Adrenal gland (tissue), 9 donors: ENCODE measurements at regions not wholly inside any gene's neighbourhood (a gene's known extent, or its start where the extent isn't known, plus 50 kb on each side); places are given as distances from the start of the nearest gene placed in this dataset.

Source experiments
- DNase-seq, 7 donors: peaks; one replicate each; pipeline ENCODE4 v3.0.0-alpha.2; 2019 to 2020
- H3K27ac ChIP-seq, 5 donors: fragments of 200-600 bp; sonication (generic) in 4 of 5; 1 replicate in 3 of 5; 2 replicates in 2 of 5; pipeline versions ENCODE4 v1.5.1 to v1.8.0; 2016 to 2020; ENCODE audit warnings: mild to moderate bottlenecking in 1 of 5
- H3K27me3 ChIP-seq: fragments of 200-600 bp; 2 replicates; pipeline ENCODE4 v1.8.0; 2021
- H3K36me3 ChIP-seq, 2 donors: fragments of 200-600 bp; replicated peaks in 1 of 2; 1 replicate in 1 of 2; 2 replicates in 1 of 2; pipeline versions ENCODE4 v1.5.1 to v1.8.0; 2018 to 2022
- H3K4me1 ChIP-seq, 2 donors: fragments of 200-600 bp; replicated peaks in 1 of 2; 1 replicate in 1 of 2; 2 replicates in 1 of 2; pipeline versions ENCODE4 v1.5.1 to v1.8.0; 2018 to 2021
- H3K4me3 ChIP-seq, 4 donors: fragments of 200-600 bp; sonication (generic) in 3 of 4; one replicate each; pipeline ENCODE4 v1.5.1; 2016 to 2018
- H3K9me3 ChIP-seq, 3 donors: fragments of 200-600 bp; sonication (generic) in 1 of 3; replicated peaks in 1 of 3; 1 replicate in 2 of 3; 2 replicates in 1 of 3; pipeline versions ENCODE4 v1.5.1 to v1.8.0; 2016 to 2021
- CTCF ChIP-seq, 6 experiments: fragments of 450-650 bp in 4 of 6; fragments of 200-600 bp in 2 of 6; sonication (generic) in 1 of 6; IDR thresholded peaks; 1 replicate in 5 of 6; 2 replicates in 1 of 6; pipeline versions ENCODE4 v1.5.1 to v1.8.0; 2016 to 2021; ENCODE audit warnings: antibody characterized with exemption in 6 of 6, mild to moderate bottlenecking in 2 of 6, moderate library complexity in 1 of 6
- POLR2A ChIP-seq, 2 donors: fragments of 450-650 bp; IDR thresholded peaks; one replicate each; pipeline ENCODE4 v1.6.1; 2017; ENCODE audit warnings: antibody characterized with exemption in 2 of 2, mild to moderate bottlenecking in 2 of 2, moderate library complexity in 1 of 2
- WGBS, 4 donors: extraction: QIAGEN DNeasy Blood & Tissue Kit in 2 of 4; methylation state at CpG; one replicate each; pipeline versions ENCODE4 v1.1.5 to v1.1.7; 2013 to 2017; 5-methylcytosine and 5-hydroxymethylcytosine counted together
- intact Hi-C, 2 donors: fragments of 100-400 bp; cut with DNase I; formaldehyde crosslinking; loops; one replicate each; pipeline versions ENCODE4 v1.14.1 to v1.15.0; 2022 to 2023
- donor health status: healthy with polysubstance abuse.
- donor health status: Bipolar disorder and iron deficiency.
- donor health status: DM: yes; HTN: yes; CAD: no.
- donor health status: DM: no; HTN: no; CAD: no.
- donor health status: DM: no; HTN: no; CAD: no.

- no peak overlapping the region for H3K27ac ChIP-seq
- no peaks in the 10 kb centered on the region for H3K9me3 ChIP-seq
- intact Hi-C loops, result no loop called here
- no peaks in the 10 kb centered on the region for H3K36me3 ChIP-seq
- no peak overlapping the region for H3K4me3 ChIP-seq
- peaks cover 14 to 27% of the 10 kb centered on the region in 2 donors for H3K4me1 ChIP-seq
- WGBS, 4 donors, result 31 to 60% (median 56%) methylated on average over 2 of the region's 2 CpGs
- TF ChIP-seq POLR2A (IDR thresholded peaks at IDR 0.05) (no peak), CTCF (IDR thresholded peaks at IDR 0.05) (no peak)
- DNase-seq, result peak in 1 of 7 donors; percentile 15
- H3K27me3 ChIP-seq, result no peaks in the 10 kb centered on the region
These were observed 242.5 kb upstream of the ATP2B1 start for GRCh38 chr12:89951050-89951693.

GRCh38 chr12:89950421-89950820 is 241.8 kb upstream of the ATP2B1 start:
- 44 to 77% (median 58%) methylated on average over 1 of the region's 1 CpG for WGBS, 4 donors
- Histone ChIP-seq H3K36me3 (no peaks in the 10 kb centered on the region), H3K9me3 (no peaks in the 10 kb centered on the region), H3K4me1 (peaks cover 14 to 27% of the 10 kb centered on the region in 2 donors), H3K4me3 (no peak overlapping the region), H3K27me3 (no peaks in the 10 kb centered on the region), H3K27ac (no peak overlapping the region)
- intact Hi-C loops, result no loop called here
- no peak for DNase-seq
- TF ChIP-seq CTCF (IDR thresholded peaks at IDR 0.05) (no peak), POLR2A (IDR thresholded peaks at IDR 0.05) (no peak)

GRCh38 chr12:89949457-89950195 is 241.0 kb upstream of the ATP2B1 start:
- peaks cover 14 to 27% of the 10 kb centered on the region in 2 donors for H3K4me1 ChIP-seq
- no peaks in the 10 kb centered on the region for H3K36me3 ChIP-seq
- no peaks in the 10 kb centered on the region for H3K9me3 ChIP-seq
- intact Hi-C loops, result no loop called here
- TF ChIP-seq CTCF (IDR thresholded peaks at IDR 0.05) (peak in 2 of 6 experiments; percentile 13 to 24), POLR2A (IDR thresholded peaks at IDR 0.05) (no peak)
- H3K27me3 ChIP-seq, result no peaks in the 10 kb centered on the region
- peak in 1 of 7 donors; percentile 53 for DNase-seq
- H3K27ac ChIP-seq, result no peak overlapping the region
- WGBS, 4 donors, result 64 to 78% (median 68%) methylated on average over 4 of the region's 4 CpGs
- no peak overlapping the region for H3K4me3 ChIP-seq

- peaks cover 14 to 27% of the 10 kb centered on the region in 2 donors for H3K4me1 ChIP-seq
- H3K4me3 ChIP-seq, result no peak overlapping the region
- 40 to 83% (median 51%) methylated on average over 1 of the region's 1 CpG for WGBS, 4 donors
- peak overlapping the region in 4 of 5 donors; percentile 45 to 85 (median 68) for H3K27ac ChIP-seq
- no peaks in the 10 kb centered on the region for H3K9me3 ChIP-seq
- H3K27me3 ChIP-seq, result no peaks in the 10 kb centered on the region
- TF ChIP-seq POLR2A (IDR thresholded peaks at IDR 0.05) (no peak), CTCF (IDR thresholded peaks at IDR 0.05) (no peak)
- no peaks in the 10 kb centered on the region for H3K36me3 ChIP-seq
- intact Hi-C loops, result no loop called here
- DNase-seq, result no peak
These were observed 239.9 kb upstream of the ATP2B1 start for GRCh38 chr12:89948271-89949175.
